RWPE1 (cell line): ENCODE measurements at regions not wholly inside any gene's neighbourhood (a gene's known extent, or its start where the extent isn't known, plus 50 kb on each side); places are given as distances from the start of the nearest gene placed in this dataset.
"Not testable (repeated sequence)": the region's sequence is repeated elsewhere in the genome, so short reads cannot be mapped to it uniquely, and the experiment has no call there.

ENCODE experiments used
- CTCF ChIA-PET: fragments of 350-600 bp; sonication (Branson Sonifier 250); formaldehyde crosslinking; extraction: SDS; loops from one replicate; lab custom pipeline; 2021; lab: Yijun Ruan, JAX
- POLR2A ChIA-PET: fragments of 400-600 bp; formaldehyde crosslinking; extraction: SDS; loops from one replicate; lab custom pipeline; 2020; ENCODE audit warnings: antibody characterized with exemption; ENCODE audit not compliant: low non-redundant PET; lab: Yijun Ruan, JAX
- DNase-seq: peaks from one replicate; pipeline ENCODE4 v3.0.0; 2012; ENCODE audit warnings: low spot score
- H3K27ac ChIP-seq: fragments of 450-650 bp; 2 replicates; pipeline ENCODE4 v1.5.1; 2017
- TF ChIP-seq, protein P1 (sequence below): fragments of 450-650 bp; conservative IDR thresholded peaks from 2 replicates; pipeline ENCODE4 v1.5.1; 2017; ENCODE audit warnings: low read depth, mild to moderate bottlenecking

- DNase-seq = no peak
- no peak overlapping the region for H3K27ac ChIP-seq
- ChIA-PET CTCF (no interaction called here), POLR2A (no interaction called here)
- TF ChIP-seq, protein P1, sequence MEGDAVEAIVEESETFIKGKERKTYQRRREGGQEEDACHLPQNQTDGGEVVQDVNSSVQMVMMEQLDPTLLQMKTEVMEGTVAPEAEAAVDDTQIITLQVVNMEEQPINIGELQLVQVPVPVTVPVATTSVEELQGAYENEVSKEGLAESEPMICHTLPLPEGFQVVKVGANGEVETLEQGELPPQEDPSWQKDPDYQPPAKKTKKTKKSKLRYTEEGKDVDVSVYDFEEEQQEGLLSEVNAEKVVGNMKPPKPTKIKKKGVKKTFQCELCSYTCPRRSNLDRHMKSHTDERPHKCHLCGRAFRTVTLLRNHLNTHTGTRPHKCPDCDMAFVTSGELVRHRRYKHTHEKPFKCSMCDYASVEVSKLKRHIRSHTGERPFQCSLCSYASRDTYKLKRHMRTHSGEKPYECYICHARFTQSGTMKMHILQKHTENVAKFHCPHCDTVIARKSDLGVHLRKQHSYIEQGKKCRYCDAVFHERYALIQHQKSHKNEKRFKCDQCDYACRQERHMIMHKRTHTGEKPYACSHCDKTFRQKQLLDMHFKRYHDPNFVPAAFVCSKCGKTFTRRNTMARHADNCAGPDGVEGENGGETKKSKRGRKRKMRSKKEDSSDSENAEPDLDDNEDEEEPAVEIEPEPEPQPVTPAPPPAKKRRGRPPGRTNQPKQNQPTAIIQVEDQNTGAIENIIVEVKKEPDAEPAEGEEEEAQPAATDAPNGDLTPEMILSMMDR = no peak
These were observed 384.0 kb upstream of the SASH1 start for GRCh38 chr6:147958683-147959082.

DNA sequence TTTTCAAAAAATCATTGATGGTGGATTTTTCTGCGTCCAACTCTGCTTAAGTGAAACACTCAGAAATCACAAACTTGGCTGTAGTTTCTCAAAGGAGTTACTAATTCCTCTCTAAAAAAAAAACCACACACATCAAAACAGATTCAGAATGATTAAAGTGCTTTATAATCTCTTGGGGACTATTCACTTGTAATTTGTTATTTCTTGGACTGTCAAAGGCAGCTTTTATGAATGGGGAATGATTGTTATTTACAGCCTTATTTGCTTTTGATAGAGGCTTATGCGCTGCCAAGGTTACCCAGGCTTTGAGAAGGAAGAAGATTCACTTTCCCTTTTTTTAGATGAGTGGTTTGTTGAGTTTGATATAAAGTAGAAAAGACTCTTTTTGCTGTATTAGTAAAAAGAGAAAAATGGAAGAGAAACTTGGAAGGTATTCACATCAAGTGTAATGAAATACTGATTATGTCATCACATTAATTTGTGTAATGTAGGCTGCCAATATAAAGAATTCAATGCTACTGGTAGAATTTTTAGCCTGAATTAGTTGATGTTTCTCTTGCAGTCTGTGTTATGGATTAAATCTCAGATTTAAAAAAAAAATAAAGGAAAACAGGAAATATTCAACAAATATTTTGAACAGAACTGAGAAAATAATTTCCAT, 381.0 kb upstream of the SASH1 start:
- ChIA-PET POLR2A (no interaction called here), CTCF (no interaction called here)
- no peak for DNase-seq
- TF ChIP-seq, protein P1 = no peak
- H3K27ac ChIP-seq = no peak overlapping the region

GRCh38 chr6:147965448-147965847, 377.2 kb upstream of the SASH1 start:
- POLR2A ChIA-PET, H3K27ac ChIP-seq, DNase-seq, CTCF ChIA-PET: not testable (repeated sequence)

- POLR2A ChIA-PET = no interaction called here
- TF ChIP-seq, protein P1 = no peak
These were observed 371.7 kb upstream of the SASH1 start for GRCh38 chr6:147970970-147971369.

GRCh38 chr6:147972448-147972847, 370.2 kb upstream of the SASH1 start:
- CTCF ChIA-PET = no interaction called here
- no peak overlapping the region for H3K27ac ChIP-seq
- no peak for DNase-seq
- POLR2A ChIA-PET = no interaction called here
- TF ChIP-seq, protein P1 = no peak

More at GRCh38 chr6:147970970-147971369, 371.7 kb upstream of the SASH1 start:
- CTCF ChIA-PET = interaction anchor here (0.6 kb wide), 2 partner anchors 582 to 1388 kb away, joined by 3 to 6 read pairs; no protein-coding TSS in a partner anchor
- no peak for DNase-seq
- H3K27ac ChIP-seq = no peak overlapping the region

DNA sequence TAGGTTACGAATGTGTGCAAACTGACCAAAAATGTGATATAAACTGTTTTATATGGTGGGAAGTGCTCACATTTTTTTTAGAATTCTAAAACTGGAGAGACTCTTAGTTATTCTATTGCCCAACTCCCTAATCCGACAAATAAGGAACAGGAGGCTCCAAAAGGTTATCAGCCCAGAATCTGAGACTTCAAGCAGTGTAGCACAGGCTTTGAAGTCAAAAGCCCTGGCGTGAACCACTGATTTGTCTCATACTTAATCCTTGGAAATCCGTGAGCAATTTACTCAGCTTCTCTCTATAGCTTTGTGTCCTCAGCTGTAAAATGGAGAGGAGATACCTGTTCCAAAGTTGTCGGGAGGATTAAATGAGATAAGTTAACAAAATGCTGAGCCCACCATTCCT, 368.8 kb upstream of the SASH1 start:
- CTCF ChIA-PET = no interaction called here
- no peak for DNase-seq
- TF ChIP-seq, protein P1 = no peak
- POLR2A ChIA-PET = no interaction called here
- no peak overlapping the region for H3K27ac ChIP-seq

DNA sequence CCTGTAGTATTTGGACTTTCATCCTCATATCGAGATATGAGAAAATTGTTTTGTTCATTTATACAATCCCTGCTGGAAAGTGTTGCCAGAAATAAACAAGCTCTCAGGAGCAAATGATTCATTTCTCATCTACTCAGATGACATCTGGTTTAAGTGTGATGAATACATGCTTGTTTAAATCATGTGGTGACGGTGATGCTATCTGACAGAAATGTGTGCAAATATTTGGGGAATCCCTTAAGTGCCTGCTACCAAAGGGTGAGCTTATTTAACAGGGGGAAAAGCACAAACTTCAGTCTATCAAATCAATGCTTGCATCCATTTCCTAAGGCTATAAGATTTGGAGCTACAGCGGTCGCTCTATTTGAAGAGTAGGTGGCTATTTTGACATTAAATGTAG, 368.3 kb upstream of the SASH1 start:
- POLR2A ChIA-PET = no interaction called here
- CTCF ChIA-PET = interaction anchor here (0.6 kb wide), 1 partner anchor 23 kb away, joined by 4 read pairs; no protein-coding TSS in a partner anchor
- peak; percentile 38 for DNase-seq

More for the DNA sequence above, 368.3 kb upstream of the SASH1 start:
- no peak overlapping the region for H3K27ac ChIP-seq
- TF ChIP-seq, protein P1 = no peak
